ENCODE measurements at regions not wholly inside any gene's neighbourhood (a gene's known extent, or its start where the extent isn't known, plus 50 kb on each side); places are given as distances from the start of the nearest gene placed in this dataset.

- TF ChIP-seq, protein P1, sequence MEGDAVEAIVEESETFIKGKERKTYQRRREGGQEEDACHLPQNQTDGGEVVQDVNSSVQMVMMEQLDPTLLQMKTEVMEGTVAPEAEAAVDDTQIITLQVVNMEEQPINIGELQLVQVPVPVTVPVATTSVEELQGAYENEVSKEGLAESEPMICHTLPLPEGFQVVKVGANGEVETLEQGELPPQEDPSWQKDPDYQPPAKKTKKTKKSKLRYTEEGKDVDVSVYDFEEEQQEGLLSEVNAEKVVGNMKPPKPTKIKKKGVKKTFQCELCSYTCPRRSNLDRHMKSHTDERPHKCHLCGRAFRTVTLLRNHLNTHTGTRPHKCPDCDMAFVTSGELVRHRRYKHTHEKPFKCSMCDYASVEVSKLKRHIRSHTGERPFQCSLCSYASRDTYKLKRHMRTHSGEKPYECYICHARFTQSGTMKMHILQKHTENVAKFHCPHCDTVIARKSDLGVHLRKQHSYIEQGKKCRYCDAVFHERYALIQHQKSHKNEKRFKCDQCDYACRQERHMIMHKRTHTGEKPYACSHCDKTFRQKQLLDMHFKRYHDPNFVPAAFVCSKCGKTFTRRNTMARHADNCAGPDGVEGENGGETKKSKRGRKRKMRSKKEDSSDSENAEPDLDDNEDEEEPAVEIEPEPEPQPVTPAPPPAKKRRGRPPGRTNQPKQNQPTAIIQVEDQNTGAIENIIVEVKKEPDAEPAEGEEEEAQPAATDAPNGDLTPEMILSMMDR (IDR thresholded peaks at IDR 0.05): no peak
- TF ChIP-seq EP300 (IDR thresholded peaks at IDR 0.05) (no peak), POLR2A (IDR thresholded peaks at IDR 0.05) (no peak), POLR2AphosphoS5 (IDR thresholded peaks at IDR 0.05) (no peak)
Observed at GRCh38 chr9:91146391-91147019, 215.2 kb downstream of the AUH start.
